Glutamatergic neuron (in vitro differentiated cells): ENCODE measurements at regions not wholly inside any gene's neighbourhood (a gene's known extent, or its start where the extent isn't known, plus 50 kb on each side); places are given as distances from the start of the nearest gene placed in this dataset.
A peak's percentile ranks its signal among the peaks of the same experiment; 100 is the strongest.

Experiments used
- DNase-seq: peaks from one replicate; pipeline ENCODE4 v3.0.0; 2022
- H3K27ac Mint-ChIP-seq: one replicate; pipeline ENCODE4 v1.8.0; 2020; ENCODE audit warnings: mild to moderate bottlenecking, mixed read lengths, inconsistent platforms; ENCODE audit not compliant: unreplicated experiment
- H3K27me3 Mint-ChIP-seq: one replicate; pipeline ENCODE4 v1.8.0; 2020; ENCODE audit warnings: mild to moderate bottlenecking, moderate library complexity, mixed read lengths, inconsistent platforms; ENCODE audit not compliant: unreplicated experiment
- H3K36me3 Mint-ChIP-seq: one replicate; pipeline ENCODE4 v1.8.0; 2020; ENCODE audit warnings: mild to moderate bottlenecking, mixed read lengths, inconsistent platforms; ENCODE audit not compliant: unreplicated experiment
- H3K4me1 Mint-ChIP-seq: one replicate; pipeline ENCODE4 v1.8.0; 2020; ENCODE audit warnings: mild to moderate bottlenecking, low read depth, mixed read lengths, inconsistent platforms; ENCODE audit not compliant: unreplicated experiment
- H3K4me3 Mint-ChIP-seq: one replicate; pipeline ENCODE4 v1.8.0; 2020; ENCODE audit warnings: mild to moderate bottlenecking, mixed read lengths, inconsistent platforms; ENCODE audit not compliant: unreplicated experiment
- H3K9me3 Mint-ChIP-seq: one replicate; pipeline ENCODE4 v1.8.0; 2020; ENCODE audit warnings: mild to moderate bottlenecking, moderate library complexity, mixed read lengths, inconsistent platforms; ENCODE audit not compliant: unreplicated experiment
- TF ChIP-seq, protein P1 (sequence below): fragments of 200-600 bp; sonication (generic); IDR thresholded peaks from one replicate; pipeline ENCODE4 v1.5.0; 2021; ENCODE audit not compliant: partially characterized antibody, unreplicated experiment

DNA sequence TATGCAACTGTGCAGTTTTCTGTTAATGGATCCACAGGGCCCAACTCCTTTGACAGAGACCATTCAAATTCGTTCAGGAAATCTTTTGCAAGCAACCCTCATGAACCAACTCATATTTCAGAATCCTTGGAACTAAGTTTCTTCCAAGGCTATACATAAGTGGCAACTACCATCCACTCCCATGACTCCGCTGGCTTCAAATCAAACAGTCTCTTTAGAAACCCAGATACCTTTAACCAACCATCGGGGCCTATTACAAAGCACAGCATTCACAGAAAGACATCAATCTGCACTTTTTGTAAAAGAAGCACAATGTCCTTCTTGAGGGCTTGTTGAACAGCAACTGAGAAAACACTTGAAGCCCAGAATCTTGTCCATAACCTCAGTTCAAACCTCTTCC is 526.9 kb downstream of the DTWD2 start:
- H3K4me1 Mint-ChIP-seq: peaks cover 15% of the 10 kb centered on the region
- H3K27ac Mint-ChIP-seq: no peak overlapping the region
- no peak for DNase-seq
- TF ChIP-seq, protein P1, sequence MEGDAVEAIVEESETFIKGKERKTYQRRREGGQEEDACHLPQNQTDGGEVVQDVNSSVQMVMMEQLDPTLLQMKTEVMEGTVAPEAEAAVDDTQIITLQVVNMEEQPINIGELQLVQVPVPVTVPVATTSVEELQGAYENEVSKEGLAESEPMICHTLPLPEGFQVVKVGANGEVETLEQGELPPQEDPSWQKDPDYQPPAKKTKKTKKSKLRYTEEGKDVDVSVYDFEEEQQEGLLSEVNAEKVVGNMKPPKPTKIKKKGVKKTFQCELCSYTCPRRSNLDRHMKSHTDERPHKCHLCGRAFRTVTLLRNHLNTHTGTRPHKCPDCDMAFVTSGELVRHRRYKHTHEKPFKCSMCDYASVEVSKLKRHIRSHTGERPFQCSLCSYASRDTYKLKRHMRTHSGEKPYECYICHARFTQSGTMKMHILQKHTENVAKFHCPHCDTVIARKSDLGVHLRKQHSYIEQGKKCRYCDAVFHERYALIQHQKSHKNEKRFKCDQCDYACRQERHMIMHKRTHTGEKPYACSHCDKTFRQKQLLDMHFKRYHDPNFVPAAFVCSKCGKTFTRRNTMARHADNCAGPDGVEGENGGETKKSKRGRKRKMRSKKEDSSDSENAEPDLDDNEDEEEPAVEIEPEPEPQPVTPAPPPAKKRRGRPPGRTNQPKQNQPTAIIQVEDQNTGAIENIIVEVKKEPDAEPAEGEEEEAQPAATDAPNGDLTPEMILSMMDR: no peak
- peaks cover 2% of the 10 kb centered on the region for H3K9me3 Mint-ChIP-seq
- H3K36me3 Mint-ChIP-seq: no peaks in the 10 kb centered on the region
- H3K27me3 Mint-ChIP-seq: no peaks in the 10 kb centered on the region
- H3K4me3 Mint-ChIP-seq: no peak overlapping the region

DNA sequence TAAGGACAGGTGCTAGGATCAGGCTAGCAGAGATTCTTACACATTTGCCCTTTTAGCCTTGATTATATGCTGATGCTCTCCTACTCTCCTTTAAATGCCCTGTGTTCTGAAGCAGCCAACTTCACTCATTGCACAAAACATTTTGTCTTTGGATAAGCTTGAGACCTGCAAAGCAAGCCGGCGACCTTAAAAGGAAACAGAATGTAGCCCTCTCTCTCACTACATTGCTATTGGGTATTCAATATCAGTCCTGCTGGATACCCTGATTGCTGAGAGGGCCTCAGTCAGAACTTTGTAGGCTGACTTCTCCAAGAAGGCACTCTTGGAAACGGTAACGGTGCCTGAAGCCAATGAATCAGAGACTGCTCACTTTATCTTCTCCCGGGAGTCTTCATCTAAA is 528.9 kb downstream of the DTWD2 start:
- Mint-ChIP-seq H3K36me3 (no peaks in the 10 kb centered on the region), H3K4me3 (no peak overlapping the region), H3K9me3 (peaks cover 2% of the 10 kb centered on the region), H3K27me3 (no peaks in the 10 kb centered on the region), H3K27ac (no peak overlapping the region), H3K4me1 (peaks cover 13% of the 10 kb centered on the region)
- TF ChIP-seq, protein P1: no peak
- DNase-seq: no peak

- Mint-ChIP-seq H3K27me3 (no peaks in the 10 kb centered on the region), H3K9me3 (peaks cover 2% of the 10 kb centered on the region), H3K4me3 (no peak overlapping the region), H3K27ac (no peak overlapping the region), H3K4me1 (peaks cover 13% of the 10 kb centered on the region), H3K36me3 (no peaks in the 10 kb centered on the region)
- no peak for DNase-seq
- TF ChIP-seq, protein P1: no peak
These were observed 532.3 kb downstream of the DTWD2 start for GRCh38 chr5:118456085-118456484.

- Mint-ChIP-seq H3K4me1 (peaks cover 16% of the 10 kb centered on the region), H3K9me3 (no peaks in the 10 kb centered on the region), H3K4me3 (no peak overlapping the region), H3K27me3 (no peaks in the 10 kb centered on the region), H3K27ac (no peak overlapping the region), H3K36me3 (no peaks in the 10 kb centered on the region)
- no peak for DNase-seq
- TF ChIP-seq, protein P1: no peak
These were observed 536.6 kb downstream of the DTWD2 start for GRCh38 chr5:118451697-118452247.

DNA sequence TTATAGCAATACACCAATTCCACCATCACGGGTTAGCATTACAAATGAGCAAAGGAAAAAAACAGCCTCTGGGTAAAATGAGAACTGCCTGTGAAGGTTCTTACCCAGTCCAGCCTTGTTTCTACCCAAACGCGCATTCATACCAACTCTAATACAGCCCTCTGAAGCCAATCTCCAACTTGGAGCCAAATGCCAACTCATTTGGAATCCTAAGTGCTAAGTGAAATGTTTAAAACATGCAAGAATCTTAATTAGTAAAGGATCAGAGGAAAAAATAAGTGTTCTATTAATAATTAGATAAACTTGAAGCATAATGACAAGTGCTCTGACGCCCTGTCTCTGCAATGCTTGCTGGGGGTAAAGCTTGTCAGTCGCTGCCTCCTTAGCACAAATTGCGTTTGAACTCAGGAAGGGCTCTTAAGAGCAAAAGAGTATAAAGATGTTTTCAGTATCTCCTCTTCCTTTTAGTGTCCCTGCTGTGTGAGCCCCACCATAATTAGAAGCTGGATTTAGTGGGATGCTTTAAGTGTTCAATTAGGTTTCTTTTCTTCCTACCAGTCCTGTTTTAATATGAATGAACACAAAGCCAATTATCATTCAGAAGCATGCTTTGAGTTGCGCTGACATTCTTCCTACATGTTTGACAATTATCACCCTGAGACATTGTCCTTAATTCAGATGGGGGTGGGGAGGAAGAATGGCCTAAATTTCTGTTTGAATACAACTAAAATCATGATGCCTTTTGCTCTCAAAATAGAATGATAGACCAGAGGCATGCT is 537.6 kb downstream of the DTWD2 start:
- Mint-ChIP-seq H3K27ac (peak overlapping the region; percentile 24), H3K4me1 (peaks cover 16% of the 10 kb centered on the region), H3K9me3 (no peaks in the 10 kb centered on the region), H3K36me3 (no peaks in the 10 kb centered on the region), H3K4me3 (no peak overlapping the region), H3K27me3 (no peaks in the 10 kb centered on the region)
- DNase-seq: no peak
- TF ChIP-seq, protein P1: no peak
